Ovary (tissue), 3 donors: ENCODE measurements at regions not wholly inside any gene's neighbourhood (a gene's known extent, or its start where the extent isn't known, plus 50 kb on each side); places are given as distances from the start of the nearest gene placed in this dataset.

Experiments used
- CTCF ChIP-seq, 3 donors: fragments of 450-650 bp in 2 of 3; fragments of 200-600 bp in 1 of 3; IDR thresholded peaks; one replicate each; pipeline versions ENCODE4 v1.5.1 to v1.8.0; 2016 to 2022; ENCODE audit warnings: antibody characterized with exemption in 3 of 3, mild to moderate bottlenecking in 1 of 3
- POLR2A ChIP-seq: fragments of 450-650 bp; IDR thresholded peaks from one replicate; pipeline ENCODE4 v1.6.1; 2017; ENCODE audit warnings: antibody characterized with exemption, mild to moderate bottlenecking, moderate library complexity
- donor health status: DM: no; HTN: no; CAD: no.

- TF ChIP-seq CTCF (IDR thresholded peaks at IDR 0.05) (no peak), POLR2A (no peak)
These were observed 277.0 kb downstream of the ICOS start for GRCh38 chr2:204213588-204213987.
